HepG2 (cell line): ENCODE measurements at regions not wholly inside any gene's neighbourhood (a gene's known extent, or its start where the extent isn't known, plus 50 kb on each side); places are given as distances from the start of the nearest gene placed in this dataset.

Experiments used
- ATAC-seq: fragments of 200-7000 bp; cut with Tn5 transposase; 3 replicates; pipeline ENCODE4 v1.9.1; 2020; ENCODE audit warnings: mild to moderate bottlenecking, moderate library complexity
- BruUV-seq: library from RNA; stranded (reverse); fragments of 400-500 nt; replicated peaks from 2 replicates; lab custom pipeline; 2021; lab: Mats Ljungman, UMichigan
- CTCF ChIA-PET: fragments of 300-600 bp; formaldehyde crosslinking; extraction: SDS; loops from one replicate; lab custom pipeline; 2021; ENCODE audit warnings: low total read pairs, inconsistent platforms, low intra/inter-chr PET ratio; lab: Yijun Ruan, JAX
- POLR2A ChIA-PET: fragments of 350-600 bp; sonication (Branson Sonifier 250); formaldehyde crosslinking; loops from one replicate; lab custom pipeline; 2020; ENCODE audit warnings: antibody characterized with exemption, inconsistent platforms; lab: Yijun Ruan, JAX
- DNase-seq: peaks from one replicate; pipeline ENCODE4 v3.0.0-alpha.2; 2015; ENCODE audit warnings: low spot score
- FAIRE-seq: peaks from 3 replicates; lab custom pipeline; 2011; peaks lifted over from hg19 to GRCh38; lab: Jason Lieb, UNC
- H2AFZ ChIP-seq: one replicate; pipeline ENCODE4 v1.6.1; 2011; ENCODE audit warnings: low read length, inconsistent platforms
- H3K27ac ChIP-seq: fragments of 300-600 bp; 3 replicates; pipeline ENCODE4 v1.8.0; 2011; ENCODE audit warnings: mixed run types, mild to moderate bottlenecking, mixed read lengths, low read length, inconsistent platforms; ENCODE audit not compliant: insufficient read depth; ENCODE audit errors: extremely low read length
- H3K27me3 ChIP-seq, 2 experiments: fragments of 200-600 bp in 1 of 2; 2 replicates in 1 of 2; 3 replicates in 1 of 2; pipeline versions ENCODE4 v1.6.0 to v1.8.0; 2011; ENCODE audit warnings: low read length in 2 of 2, mild to moderate bottlenecking in 2 of 2, moderate library complexity in 2 of 2, inconsistent platforms in 1 of 2; ENCODE audit not compliant: insufficient read depth in 2 of 2, control insufficient read depth in 1 of 2
- H3K36me3 ChIP-seq, 2 experiments: fragments of 200-600 bp in 1 of 2; replicated peaks in 1 of 2; 2 replicates in 1 of 2; 3 replicates in 1 of 2; pipeline versions ENCODE4 v1.5.1 to v1.8.0; 2011; ENCODE audit warnings: low read length in 2 of 2, inconsistent platforms in 1 of 2; ENCODE audit not compliant: insufficient read depth in 2 of 2, control insufficient read depth in 1 of 2
- H3K4me1 ChIP-seq: 2 replicates; pipeline ENCODE4 v1.5.1; 2012; ENCODE audit warnings: low read length, inconsistent platforms; ENCODE audit not compliant: insufficient read depth
- H3K4me2 ChIP-seq: 2 replicates; pipeline ENCODE4 v1.6.0; 2011; ENCODE audit warnings: low read depth, low read length, inconsistent platforms
- H3K4me3 ChIP-seq, 3 experiments: fragments of 200-600 bp in 1 of 3; sonication (generic), shearing (Covaris generic) in 1 of 3; replicated peaks in 1 of 3; 2 replicates each; pipeline ENCODE4 v1.5.1; 2011 to 2016; ENCODE audit warnings: low read length in 3 of 3, inconsistent platforms in 2 of 3, low read depth in 2 of 3, mild to moderate bottlenecking in 2 of 3, control low read depth in 1 of 3, mixed read lengths in 1 of 3; ENCODE audit not compliant: insufficient read depth in 1 of 3
- H3K79me2 ChIP-seq: one replicate; pipeline ENCODE4 v1.6.1; 2011; ENCODE audit warnings: low read length, inconsistent platforms; ENCODE audit not compliant: insufficient read depth
- H3K9ac ChIP-seq: 2 replicates; pipeline ENCODE4 v1.6.0; 2011; ENCODE audit warnings: mild to moderate bottlenecking, low read depth, low read length, inconsistent platforms; ENCODE audit not compliant: insufficient read depth
- H3K9me3 ChIP-seq: 2 replicates; pipeline ENCODE4 v1.5.1; 2012; ENCODE audit warnings: mild to moderate bottlenecking, low read length
- H4K20me1 ChIP-seq: 2 replicates; pipeline ENCODE4 v1.6.0; 2011; ENCODE audit warnings: inconsistent platforms, mild to moderate bottlenecking, low read length, moderate library complexity; ENCODE audit not compliant: insufficient read depth
- ARID2 ChIP-seq: sonication (generic); formaldehyde crosslinking; IDR thresholded peaks from 2 replicates; pipeline ENCODE4 v1.8.1; 2022; ENCODE audit warnings: mild to moderate bottlenecking, missing genetic modification reagents, borderline replicate concordance
- FOSL1 ChIP-seq: sonication (generic); formaldehyde crosslinking; IDR thresholded peaks from 2 replicates; pipeline ENCODE4 v1.9.0; 2021; ENCODE audit warnings: missing genetic modification reagents, borderline replicate concordance
- KMT2B ChIP-seq: IDR thresholded peaks from 2 replicates; pipeline ENCODE4 v1.6.1; 2016; ENCODE audit warnings: missing genetic modification reagents, missing compliant biosample characterization
- MNT ChIP-seq: fragments of 450-650 bp; IDR thresholded peaks from 2 replicates; pipeline ENCODE4 v1.6.1; 2016
- RFXANK ChIP-seq: IDR thresholded peaks from 2 replicates; pipeline ENCODE4 v1.6.1; 2016
- SP1 ChIP-seq, 2 experiments: fragments of 450-650 bp in 1 of 2; sonication (generic) in 1 of 2; formaldehyde crosslinking in 1 of 2; IDR thresholded peaks; 2 replicates each; pipeline versions ENCODE4 v1.4.0 to v1.6.1; 2016 to 2020; ENCODE audit warnings: missing genetic modification reagents in 1 of 2
- TAF15 ChIP-seq: fragments of 200-400 bp; formaldehyde crosslinking; IDR thresholded peaks from one replicate; pipeline ENCODE4 v1.6.1; 2018; ENCODE audit warnings: mild to moderate bottlenecking, low read depth, low read length; ENCODE audit not compliant: poor library complexity, severe bottlenecking
- ZNF552 ChIP-seq: sonication (generic); formaldehyde crosslinking; IDR thresholded peaks from 2 replicates; pipeline ENCODE4 v1.9.0; 2022; ENCODE audit warnings: missing genetic modification reagents, mild to moderate bottlenecking, borderline replicate concordance
- ZNF75D ChIP-seq: sonication (generic); formaldehyde crosslinking; IDR thresholded peaks from 2 replicates; pipeline ENCODE4 v1.8.1; 2023; ENCODE audit warnings: missing genetic modification reagents, mild to moderate bottlenecking, borderline replicate concordance
- WGBS: methylation state at CpG from one replicate; pipeline ENCODE4 v1.1.6; 2017; ENCODE audit warnings: low lambda C conversion rate; 5-methylcytosine and 5-hydroxymethylcytosine counted together
- in situ Hi-C: cut with HindIII; loops from 2 replicates; pipeline ENCODE4 v1.10.0; 2017; ENCODE audit warnings: low pct_unique_long_range_greater_than_20kb; ENCODE audit not compliant: extremely low pct_ligation_motif_present
- intact Hi-C: fragments of 100-400 bp; cut with micrococcal nuclease; formaldehyde crosslinking; loops from one replicate; pipeline ENCODE4 v1.10.0; 2022; ENCODE audit not compliant: unreplicated experiment
- TF ChIP-seq, protein P1 (sequence below): sonication (generic); formaldehyde crosslinking; IDR thresholded peaks from 2 replicates; pipeline ENCODE4 v1.4.0; 2020; ENCODE audit warnings: mild to moderate bottlenecking, missing genetic modification reagents
- TF ChIP-seq, protein P2 (sequence below): sonication (generic); formaldehyde crosslinking; IDR thresholded peaks from 2 replicates; pipeline ENCODE4 v1.4.0; 2020; ENCODE audit warnings: missing genetic modification reagents, mild to moderate bottlenecking, borderline replicate concordance
- TF ChIP-seq, protein P3 (sequence below): sonication (generic); formaldehyde crosslinking; IDR thresholded peaks from 2 replicates; pipeline ENCODE4 v1.4.0; 2020; ENCODE audit warnings: low read depth, mild to moderate bottlenecking, missing genetic modification reagents

DNA sequence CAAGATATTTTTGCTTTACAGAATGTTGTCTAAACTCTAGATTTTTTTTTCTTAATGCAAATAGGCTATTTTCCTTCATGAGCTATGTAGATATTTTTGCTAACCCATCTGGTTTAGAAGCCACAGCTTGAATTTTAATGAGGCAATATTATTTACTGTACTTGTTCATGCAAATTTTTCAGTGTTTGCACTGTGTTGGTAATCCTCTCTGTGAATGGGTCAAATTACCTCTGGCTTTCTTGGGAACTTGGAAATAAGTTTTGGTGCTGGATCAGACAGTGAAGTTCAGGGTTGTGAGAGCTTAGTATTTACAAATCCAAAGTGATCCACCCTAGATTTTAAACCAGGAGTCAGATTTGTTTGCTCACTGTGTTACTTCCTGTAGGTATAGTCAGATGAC is 686.9 kb downstream of the NXPH1 start (continued):
- TF ChIP-seq ZNF75D (CRISPR knock-in tag) (no peak), ZNF552 (no peak)

GRCh38 chr7:9124320-9124719 is 690.9 kb downstream of the NXPH1 start:
- no peak overlapping the region for H3K4me2 ChIP-seq
- H3K36me3 ChIP-seq: no peaks in the 10 kb centered on the region
- no peak overlapping the region for H3K9ac ChIP-seq
- FAIRE-seq (no peak), ATAC-seq (no peak), DNase-seq (no peak)
- H3K27ac ChIP-seq: no peak overlapping the region
- H3K4me3 ChIP-seq: no peak overlapping the region
- WGBS: 2% methylated on average over 2 of the region's 2 CpGs
- peaks cover 69% of the 10 kb centered on the region for H3K9me3 ChIP-seq
- intact Hi-C loops: no loop called here
- H3K27me3 ChIP-seq: no peaks in the 10 kb centered on the region
- no peaks in the 10 kb centered on the region for H4K20me1 ChIP-seq
- H3K4me1 ChIP-seq: no peaks in the 10 kb centered on the region
- no peak overlapping the region for H2AFZ ChIP-seq
- CTCF ChIA-PET: no interaction called here
- TF ChIP-seq TAF15 (no peak), MNT (no peak), SP1 (IDR thresholded peaks at IDR 0.05) (no peak), SP1 (CRISPR knock-in tag; IDR thresholded peaks at IDR 0.05) (no peak), FOSL1 (CRISPR knock-in tag) (no peak), ARID2 (CRISPR knock-in tag) (no peak), KMT2B (CRISPR knock-in tag) (no peak), RFXANK (no peak)
- TF ChIP-seq, protein P1, sequence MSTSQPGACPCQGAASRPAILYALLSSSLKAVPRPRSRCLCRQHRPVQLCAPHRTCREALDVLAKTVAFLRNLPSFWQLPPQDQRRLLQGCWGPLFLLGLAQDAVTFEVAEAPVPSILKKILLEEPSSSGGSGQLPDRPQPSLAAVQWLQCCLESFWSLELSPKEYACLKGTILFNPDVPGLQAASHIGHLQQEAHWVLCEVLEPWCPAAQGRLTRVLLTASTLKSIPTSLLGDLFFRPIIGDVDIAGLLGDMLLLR (CRISPR knock-in tag): no peak
- TF ChIP-seq, protein P2, sequence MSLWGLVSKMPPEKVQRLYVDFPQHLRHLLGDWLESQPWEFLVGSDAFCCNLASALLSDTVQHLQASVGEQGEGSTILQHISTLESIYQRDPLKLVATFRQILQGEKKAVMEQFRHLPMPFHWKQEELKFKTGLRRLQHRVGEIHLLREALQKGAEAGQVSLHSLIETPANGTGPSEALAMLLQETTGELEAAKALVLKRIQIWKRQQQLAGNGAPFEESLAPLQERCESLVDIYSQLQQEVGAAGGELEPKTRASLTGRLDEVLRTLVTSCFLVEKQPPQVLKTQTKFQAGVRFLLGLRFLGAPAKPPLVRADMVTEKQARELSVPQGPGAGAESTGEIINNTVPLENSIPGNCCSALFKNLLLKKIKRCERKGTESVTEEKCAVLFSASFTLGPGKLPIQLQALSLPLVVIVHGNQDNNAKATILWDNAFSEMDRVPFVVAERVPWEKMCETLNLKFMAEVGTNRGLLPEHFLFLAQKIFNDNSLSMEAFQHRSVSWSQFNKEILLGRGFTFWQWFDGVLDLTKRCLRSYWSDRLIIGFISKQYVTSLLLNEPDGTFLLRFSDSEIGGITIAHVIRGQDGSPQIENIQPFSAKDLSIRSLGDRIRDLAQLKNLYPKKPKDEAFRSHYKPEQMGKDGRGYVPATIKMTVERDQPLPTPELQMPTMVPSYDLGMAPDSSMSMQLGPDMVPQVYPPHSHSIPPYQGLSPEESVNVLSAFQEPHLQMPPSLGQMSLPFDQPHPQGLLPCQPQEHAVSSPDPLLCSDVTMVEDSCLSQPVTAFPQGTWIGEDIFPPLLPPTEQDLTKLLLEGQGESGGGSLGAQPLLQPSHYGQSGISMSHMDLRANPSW (CRISPR knock-in tag): no peak
- TF ChIP-seq, protein P3, sequence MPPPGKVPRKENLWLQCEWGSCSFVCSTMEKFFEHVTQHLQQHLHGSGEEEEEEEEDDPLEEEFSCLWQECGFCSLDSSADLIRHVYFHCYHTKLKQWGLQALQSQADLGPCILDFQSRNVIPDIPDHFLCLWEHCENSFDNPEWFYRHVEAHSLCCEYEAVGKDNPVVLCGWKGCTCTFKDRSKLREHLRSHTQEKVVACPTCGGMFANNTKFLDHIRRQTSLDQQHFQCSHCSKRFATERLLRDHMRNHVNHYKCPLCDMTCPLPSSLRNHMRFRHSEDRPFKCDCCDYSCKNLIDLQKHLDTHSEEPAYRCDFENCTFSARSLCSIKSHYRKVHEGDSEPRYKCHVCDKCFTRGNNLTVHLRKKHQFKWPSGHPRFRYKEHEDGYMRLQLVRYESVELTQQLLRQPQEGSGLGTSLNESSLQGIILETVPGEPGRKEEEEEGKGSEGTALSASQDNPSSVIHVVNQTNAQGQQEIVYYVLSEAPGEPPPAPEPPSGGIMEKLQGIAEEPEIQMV (CRISPR knock-in tag): no peak
- in situ Hi-C loops: no loop called here
- no peaks in the 10 kb centered on the region for H3K79me2 ChIP-seq
- no TSS peak for BruUV-seq
- POLR2A ChIA-PET: no interaction called here
